Fibroblast of lung (primary cell): ENCODE measurements at regions not wholly inside any gene's neighbourhood (a gene's known extent, or its start where the extent isn't known, plus 50 kb on each side); places are given as distances from the start of the nearest gene placed in this dataset.

Experiments
- DNase-seq, 2 donors: peaks; one replicate each; pipeline versions ENCODE4 v3.0.0 to v3.0.0-alpha.2; 2010; ENCODE audit warnings: low read depth in 2 of 2
- H2AFZ ChIP-seq: 2 replicates; pipeline ENCODE4 v1.5.1; 2012; ENCODE audit warnings: low read length, control low read depth, inconsistent platforms
- H3K27ac ChIP-seq: 2 replicates; pipeline ENCODE4 v1.5.1; 2011; ENCODE audit warnings: low read length, control low read depth; ENCODE audit not compliant: insufficient read depth
- H3K27me3 ChIP-seq: 2 replicates; pipeline ENCODE4 v1.5.1; 2011; ENCODE audit warnings: mild to moderate bottlenecking, low read length; ENCODE audit not compliant: control insufficient read depth, insufficient read depth
- H3K36me3 ChIP-seq: 2 replicates; pipeline ENCODE4 v1.5.1; 2011; ENCODE audit warnings: low read length; ENCODE audit not compliant: control insufficient read depth, insufficient read depth
- H3K4me1 ChIP-seq: 2 replicates; pipeline ENCODE4 v1.5.1; 2011; ENCODE audit warnings: low read length; ENCODE audit not compliant: control insufficient read depth, insufficient read depth; ENCODE audit errors: extremely low read depth
- H3K4me2 ChIP-seq: 2 replicates; pipeline ENCODE4 v1.5.1; 2011; ENCODE audit warnings: low read length, control low read depth; ENCODE audit not compliant: insufficient read depth; ENCODE audit errors: extremely low read depth
- H3K4me3 ChIP-seq, 4 experiments: fragments of 200-600 bp in 1 of 4; sonication (generic) in 1 of 4; replicated peaks in 1 of 4; 2 replicates each; pipeline ENCODE4 v1.5.1; 2011 to 2016; ENCODE audit warnings: low read length in 4 of 4, low read depth in 3 of 4, mild to moderate bottlenecking in 3 of 4, control low read depth in 2 of 4, inconsistent platforms in 1 of 4, mixed read lengths in 1 of 4; ENCODE audit not compliant: insufficient read depth in 1 of 4; ENCODE audit errors: control extremely low read depth in 1 of 4
- H3K79me2 ChIP-seq: 2 replicates; pipeline ENCODE4 v1.5.1; 2012; ENCODE audit warnings: mild to moderate bottlenecking, low read length, inconsistent platforms; ENCODE audit not compliant: control insufficient read depth, insufficient read depth
- H3K9ac ChIP-seq: 2 replicates; pipeline ENCODE4 v1.5.1; 2011; ENCODE audit warnings: mild to moderate bottlenecking, low read length, control low read depth; ENCODE audit not compliant: insufficient read depth
- H3K9me3 ChIP-seq: 2 replicates; pipeline ENCODE4 v1.5.1; 2012; ENCODE audit warnings: low read depth, low read length; ENCODE audit not compliant: control insufficient read depth, insufficient read depth
- H4K20me1 ChIP-seq: 2 replicates; pipeline ENCODE4 v1.5.1; 2011; ENCODE audit warnings: low read length; ENCODE audit not compliant: control insufficient read depth, insufficient read depth; ENCODE audit errors: extremely low read depth
- EZH2 ChIP-seq: IDR thresholded peaks from 2 replicates; pipeline ENCODE4 v1.5.1; 2012; ENCODE audit warnings: low read length, control low read depth, mild to moderate bottlenecking; ENCODE audit errors: missing control alignments
- TF ChIP-seq, protein P1 (sequence below), 2 donors: IDR thresholded peaks in 1 of 2; conservative IDR thresholded peaks in 1 of 2; 1 replicate in 1 of 2; 2 replicates in 1 of 2; pipeline ENCODE4 v1.5.1; 2011 to 2012; ENCODE audit warnings: low read length in 2 of 2, control low read depth in 1 of 2, inconsistent platforms in 1 of 2, low read depth in 1 of 2, mild to moderate bottlenecking in 1 of 2

DNA sequence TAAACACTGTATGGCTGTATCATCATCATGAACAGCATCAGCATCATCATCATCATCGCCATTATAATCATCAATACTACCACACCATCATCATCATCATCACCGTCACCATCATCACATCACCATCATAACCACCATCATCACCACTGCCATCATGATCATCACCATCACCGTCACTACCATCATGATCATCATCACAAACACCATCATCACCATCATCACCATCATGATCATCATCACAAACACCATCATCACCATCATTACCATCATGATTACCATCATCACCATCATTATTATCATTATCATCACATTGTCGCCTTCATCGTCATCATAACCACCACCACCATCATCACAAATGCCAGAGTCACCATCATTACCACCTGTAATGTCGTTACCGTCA lies 1196.9 kb downstream of the NLGN4X start:
- Histone ChIP-seq H3K9me3 (no peaks in the 10 kb centered on the region), H3K4me2 (no peak overlapping the region), H3K4me1 (no peaks in the 10 kb centered on the region), H3K36me3 (no peaks in the 10 kb centered on the region), H3K27ac (no peak overlapping the region), H3K27me3 (no peaks in the 10 kb centered on the region), H4K20me1 (no peaks in the 10 kb centered on the region), H3K4me3 (no peak overlapping the region), H3K79me2 (no peaks in the 10 kb centered on the region), H2AFZ (no peak overlapping the region), H3K9ac (no peak overlapping the region)
- DNase-seq: no peak
- TF ChIP-seq, protein P1, sequence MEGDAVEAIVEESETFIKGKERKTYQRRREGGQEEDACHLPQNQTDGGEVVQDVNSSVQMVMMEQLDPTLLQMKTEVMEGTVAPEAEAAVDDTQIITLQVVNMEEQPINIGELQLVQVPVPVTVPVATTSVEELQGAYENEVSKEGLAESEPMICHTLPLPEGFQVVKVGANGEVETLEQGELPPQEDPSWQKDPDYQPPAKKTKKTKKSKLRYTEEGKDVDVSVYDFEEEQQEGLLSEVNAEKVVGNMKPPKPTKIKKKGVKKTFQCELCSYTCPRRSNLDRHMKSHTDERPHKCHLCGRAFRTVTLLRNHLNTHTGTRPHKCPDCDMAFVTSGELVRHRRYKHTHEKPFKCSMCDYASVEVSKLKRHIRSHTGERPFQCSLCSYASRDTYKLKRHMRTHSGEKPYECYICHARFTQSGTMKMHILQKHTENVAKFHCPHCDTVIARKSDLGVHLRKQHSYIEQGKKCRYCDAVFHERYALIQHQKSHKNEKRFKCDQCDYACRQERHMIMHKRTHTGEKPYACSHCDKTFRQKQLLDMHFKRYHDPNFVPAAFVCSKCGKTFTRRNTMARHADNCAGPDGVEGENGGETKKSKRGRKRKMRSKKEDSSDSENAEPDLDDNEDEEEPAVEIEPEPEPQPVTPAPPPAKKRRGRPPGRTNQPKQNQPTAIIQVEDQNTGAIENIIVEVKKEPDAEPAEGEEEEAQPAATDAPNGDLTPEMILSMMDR (conservative IDR thresholded peaks at IDR 0.05 in 1 of 2, IDR thresholded peaks at IDR 0.05 in 1 of 2; ENCODE audit: low read depth in 1 of 2, low read length in 2 of 2): no peak
- no peak for TF ChIP-seq EZH2

DNA sequence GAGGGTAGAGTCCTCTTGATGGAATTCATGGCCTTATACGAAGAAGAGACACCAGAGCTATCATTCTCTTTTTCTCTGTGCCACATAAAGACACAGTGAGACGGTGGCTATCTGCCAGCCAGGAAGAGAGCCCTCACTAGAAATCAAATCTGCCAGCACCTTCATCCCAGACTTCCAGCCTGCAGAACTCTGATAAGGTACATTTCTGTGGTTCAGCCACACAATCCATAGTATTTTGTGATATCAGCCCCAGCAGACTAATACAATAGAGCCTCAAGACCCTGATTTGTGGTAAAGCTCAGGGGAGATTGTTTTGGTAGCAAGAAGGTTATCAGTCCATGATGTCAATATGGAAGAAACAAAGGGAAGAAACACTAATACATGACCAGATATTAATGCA lies 1213.2 kb downstream of the NLGN4X start:
- H3K27ac ChIP-seq: no peak overlapping the region
- H3K36me3 ChIP-seq: no peaks in the 10 kb centered on the region
- no peak overlapping the region for H3K9ac ChIP-seq
- H3K4me2 ChIP-seq: no peak overlapping the region
- H4K20me1 ChIP-seq: no peaks in the 10 kb centered on the region
- no peaks in the 10 kb centered on the region for H3K27me3 ChIP-seq
- no peak overlapping the region for H3K4me3 ChIP-seq
- no peaks in the 10 kb centered on the region for H3K4me1 ChIP-seq
- DNase-seq: no peak
- no peak overlapping the region for H2AFZ ChIP-seq
- no peaks in the 10 kb centered on the region for H3K79me2 ChIP-seq
- H3K9me3 ChIP-seq: no peaks in the 10 kb centered on the region
- TF ChIP-seq EZH2: no peak
- TF ChIP-seq, protein P1 (conservative IDR thresholded peaks at IDR 0.05 in 1 of 2, IDR thresholded peaks at IDR 0.05 in 1 of 2; ENCODE audit: low read depth in 1 of 2, low read length in 2 of 2): no peak

DNA sequence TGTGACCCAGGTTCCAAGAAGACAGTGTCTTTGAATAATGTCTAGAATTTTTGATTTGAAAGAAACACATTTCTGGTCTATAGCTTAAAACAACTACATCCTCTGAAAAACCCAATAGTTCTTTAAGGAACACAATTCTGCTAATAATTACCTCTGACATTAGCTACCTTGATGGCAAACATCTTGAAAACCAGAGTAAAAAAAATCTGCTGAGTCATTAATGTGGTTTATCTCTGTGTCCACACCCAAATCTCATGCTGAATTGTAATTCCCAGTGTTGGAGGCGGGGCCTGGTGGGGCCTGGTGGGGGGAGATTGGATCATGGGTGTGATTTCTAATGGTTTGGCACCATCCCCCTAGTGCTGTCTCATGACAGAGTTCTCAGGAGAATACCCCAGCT lies 1233.8 kb downstream of the NLGN4X start:
- H3K27ac ChIP-seq: no peak overlapping the region
- no peaks in the 10 kb centered on the region for H3K27me3 ChIP-seq
- H4K20me1 ChIP-seq: no peaks in the 10 kb centered on the region
- H3K79me2 ChIP-seq: no peaks in the 10 kb centered on the region
- H3K4me2 ChIP-seq: no peak overlapping the region
- DNase-seq: no peak
- no peak for TF ChIP-seq EZH2
- TF ChIP-seq, protein P1 (conservative IDR thresholded peaks at IDR 0.05 in 1 of 2, IDR thresholded peaks at IDR 0.05 in 1 of 2; ENCODE audit: low read depth in 1 of 2, low read length in 2 of 2): no peak
- H2AFZ ChIP-seq: no peak overlapping the region
- H3K4me1 ChIP-seq: no peaks in the 10 kb centered on the region
- no peak overlapping the region for H3K4me3 ChIP-seq
- H3K36me3 ChIP-seq: no peaks in the 10 kb centered on the region
- no peaks in the 10 kb centered on the region for H3K9me3 ChIP-seq
- H3K9ac ChIP-seq: no peak overlapping the region
